Panc1 (cell line): ENCODE measurements at regions not wholly inside any gene's neighbourhood (a gene's known extent, or its start where the extent isn't known, plus 50 kb on each side); places are given as distances from the start of the nearest gene placed in this dataset.

Source experiments
- ATAC-seq: fragments of 200-7000 bp; cut with Tn5 transposase; 2 replicates; pipeline ENCODE4 v1.9.1; 2020; ENCODE audit warnings: mild to moderate bottlenecking, moderate library complexity
- BruUV-seq: library from RNA; stranded (reverse); fragments of 400-500 nt; replicated peaks from 2 replicates; lab custom pipeline; 2021; lab: Mats Ljungman, UMichigan
- CTCF ChIA-PET: fragments of 300-600 bp; sonication (Branson Sonifier 250); formaldehyde crosslinking; loops from one replicate; lab custom pipeline; 2022; ENCODE audit warnings: antibody characterized with exemption; lab: Charles Lee
- POLR2A ChIA-PET: fragments of 300-600 bp; sonication (Branson Sonifier 250); formaldehyde crosslinking; loops from one replicate; lab custom pipeline; 2022; ENCODE audit warnings: antibody characterized with exemption; lab: Charles Lee
- DNase-seq: peaks from one replicate; pipeline ENCODE4 v3.0.0-alpha.2; 2010; ENCODE audit warnings: low read depth, low spot score
- H3K27ac ChIP-seq: 2 replicates; pipeline ENCODE4 v1.5.1; 2011; ENCODE audit warnings: mild to moderate bottlenecking, low read length, inconsistent platforms
- H3K27me3 ChIP-seq: fragments of 200-500 bp; sonication (Bioruptor generic); 2 replicates; pipeline ENCODE4 v1.6.0; 2014; ENCODE audit warnings: low read length, inconsistent platforms; ENCODE audit not compliant: control insufficient read depth, insufficient read depth
- H3K36me3 ChIP-seq: fragments of 200-500 bp; sonication (Bioruptor generic); 2 replicates; pipeline ENCODE4 v1.5.1; 2014; ENCODE audit warnings: inconsistent platforms, mild to moderate bottlenecking, low read length, moderate library complexity; ENCODE audit not compliant: control insufficient read depth, insufficient read depth
- H3K4me1 ChIP-seq: 2 replicates; pipeline ENCODE4 v1.5.1; 2011; ENCODE audit warnings: inconsistent platforms, mild to moderate bottlenecking, low read length, moderate library complexity; ENCODE audit not compliant: control insufficient read depth, insufficient read depth
- H3K4me3 ChIP-seq, 2 experiments: 2 replicates each; pipeline ENCODE4 v1.5.1; 2011 to 2012; ENCODE audit warnings: low read depth in 2 of 2, low read length in 2 of 2, mild to moderate bottlenecking in 2 of 2, inconsistent platforms in 1 of 2, moderate library complexity in 1 of 2
- H3K9me3 ChIP-seq: fragments of 200-500 bp; sonication (Bioruptor generic); 2 replicates; pipeline ENCODE4 v1.5.1; 2014; ENCODE audit warnings: low read depth, mild to moderate bottlenecking, inconsistent platforms, low read length, moderate library complexity; ENCODE audit not compliant: control insufficient read depth, insufficient read depth
- POLR2AphosphoS5 ChIP-seq: IDR thresholded peaks from 2 replicates; pipeline ENCODE4 v1.6.1; 2012; ENCODE audit warnings: mild to moderate bottlenecking, low read depth, low read length, moderate library complexity
- SIN3A ChIP-seq: IDR thresholded peaks from 2 replicates; pipeline ENCODE4 v1.6.1; 2012; ENCODE audit warnings: low read depth, mild to moderate bottlenecking, low read length, moderate library complexity, borderline replicate concordance; ENCODE audit not compliant: insufficient read depth
- TCF7L2 ChIP-seq: IDR thresholded peaks from 2 replicates; pipeline ENCODE4 v1.6.1; 2011; ENCODE audit warnings: mild to moderate bottlenecking, low read depth, low read length, inconsistent platforms
- in situ Hi-C: cut with HindIII; loops from 2 replicates; pipeline ENCODE4 v1.10.0; 2016; ENCODE audit warnings: low sequenced_read_pairs, low pct_unique_long_range_greater_than_20kb
- intact Hi-C: fragments of 100-400 bp; cut with micrococcal nuclease; formaldehyde crosslinking; loops from one replicate; pipeline ENCODE4 v1.10.0; 2022; ENCODE audit not compliant: unreplicated experiment
- TF ChIP-seq, protein P1 (sequence below), 2 experiments: IDR thresholded peaks; 2 replicates each; pipeline ENCODE4 v1.6.1; 2011 to 2012; ENCODE audit warnings: low read depth in 2 of 2, control low read depth in 1 of 2, low read length in 1 of 2, mild to moderate bottlenecking in 1 of 2, moderate library complexity in 1 of 2; ENCODE audit not compliant: insufficient read depth in 1 of 2
- TF ChIP-seq, protein P2 (sequence below): fragments of 450-650 bp; IDR thresholded peaks from 2 replicates; pipeline ENCODE4 v1.5.1; 2017; ENCODE audit warnings: mild to moderate bottlenecking

DNA sequence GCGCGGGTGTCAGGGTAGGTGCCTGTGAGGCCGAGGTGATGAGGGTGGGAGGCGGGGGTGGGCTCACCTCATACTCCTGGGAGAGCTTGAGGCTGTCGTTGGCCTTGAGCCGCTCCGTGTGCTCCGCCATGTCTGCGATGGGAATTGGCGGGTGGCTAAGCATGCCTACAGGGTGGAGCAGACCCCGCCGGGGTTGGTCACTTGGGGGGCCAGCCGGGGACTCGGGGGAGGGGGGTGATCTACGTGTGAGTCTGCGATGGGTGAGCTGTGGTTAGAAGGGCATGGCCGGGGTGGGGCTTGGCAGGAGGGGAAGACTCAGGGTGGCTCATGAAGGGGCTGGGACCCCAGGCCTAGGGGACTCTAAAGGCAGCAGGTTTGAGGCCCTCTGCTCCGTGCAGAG, 125.2 kb downstream of the PTPRS start:
- Histone ChIP-seq H3K9me3 (no peaks in the 10 kb centered on the region), H3K27ac (no peak overlapping the region), H3K27me3 (no peaks in the 10 kb centered on the region), H3K36me3 (no peaks in the 10 kb centered on the region; the same call in 1 of the 2 replicates), H3K4me1 (no peaks in the 10 kb centered on the region), H3K4me3 (no peak overlapping the region)
- CTCF ChIA-PET = no interaction called here
- POLR2A ChIA-PET = no interaction called here
- TF ChIP-seq POLR2AphosphoS5 = no peak
- TF ChIP-seq, protein P1, sequence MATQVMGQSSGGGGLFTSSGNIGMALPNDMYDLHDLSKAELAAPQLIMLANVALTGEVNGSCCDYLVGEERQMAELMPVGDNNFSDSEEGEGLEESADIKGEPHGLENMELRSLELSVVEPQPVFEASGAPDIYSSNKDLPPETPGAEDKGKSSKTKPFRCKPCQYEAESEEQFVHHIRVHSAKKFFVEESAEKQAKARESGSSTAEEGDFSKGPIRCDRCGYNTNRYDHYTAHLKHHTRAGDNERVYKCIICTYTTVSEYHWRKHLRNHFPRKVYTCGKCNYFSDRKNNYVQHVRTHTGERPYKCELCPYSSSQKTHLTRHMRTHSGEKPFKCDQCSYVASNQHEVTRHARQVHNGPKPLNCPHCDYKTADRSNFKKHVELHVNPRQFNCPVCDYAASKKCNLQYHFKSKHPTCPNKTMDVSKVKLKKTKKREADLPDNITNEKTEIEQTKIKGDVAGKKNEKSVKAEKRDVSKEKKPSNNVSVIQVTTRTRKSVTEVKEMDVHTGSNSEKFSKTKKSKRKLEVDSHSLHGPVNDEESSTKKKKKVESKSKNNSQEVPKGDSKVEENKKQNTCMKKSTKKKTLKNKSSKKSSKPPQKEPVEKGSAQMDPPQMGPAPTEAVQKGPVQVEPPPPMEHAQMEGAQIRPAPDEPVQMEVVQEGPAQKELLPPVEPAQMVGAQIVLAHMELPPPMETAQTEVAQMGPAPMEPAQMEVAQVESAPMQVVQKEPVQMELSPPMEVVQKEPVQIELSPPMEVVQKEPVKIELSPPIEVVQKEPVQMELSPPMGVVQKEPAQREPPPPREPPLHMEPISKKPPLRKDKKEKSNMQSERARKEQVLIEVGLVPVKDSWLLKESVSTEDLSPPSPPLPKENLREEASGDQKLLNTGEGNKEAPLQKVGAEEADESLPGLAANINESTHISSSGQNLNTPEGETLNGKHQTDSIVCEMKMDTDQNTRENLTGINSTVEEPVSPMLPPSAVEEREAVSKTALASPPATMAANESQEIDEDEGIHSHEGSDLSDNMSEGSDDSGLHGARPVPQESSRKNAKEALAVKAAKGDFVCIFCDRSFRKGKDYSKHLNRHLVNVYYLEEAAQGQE (IDR thresholded peaks at IDR 0.05; ENCODE audit: insufficient read depth in 1 of 2, low read depth in 2 of 2, low read length in 1 of 2) = no peak
- TF ChIP-seq, protein P2, sequence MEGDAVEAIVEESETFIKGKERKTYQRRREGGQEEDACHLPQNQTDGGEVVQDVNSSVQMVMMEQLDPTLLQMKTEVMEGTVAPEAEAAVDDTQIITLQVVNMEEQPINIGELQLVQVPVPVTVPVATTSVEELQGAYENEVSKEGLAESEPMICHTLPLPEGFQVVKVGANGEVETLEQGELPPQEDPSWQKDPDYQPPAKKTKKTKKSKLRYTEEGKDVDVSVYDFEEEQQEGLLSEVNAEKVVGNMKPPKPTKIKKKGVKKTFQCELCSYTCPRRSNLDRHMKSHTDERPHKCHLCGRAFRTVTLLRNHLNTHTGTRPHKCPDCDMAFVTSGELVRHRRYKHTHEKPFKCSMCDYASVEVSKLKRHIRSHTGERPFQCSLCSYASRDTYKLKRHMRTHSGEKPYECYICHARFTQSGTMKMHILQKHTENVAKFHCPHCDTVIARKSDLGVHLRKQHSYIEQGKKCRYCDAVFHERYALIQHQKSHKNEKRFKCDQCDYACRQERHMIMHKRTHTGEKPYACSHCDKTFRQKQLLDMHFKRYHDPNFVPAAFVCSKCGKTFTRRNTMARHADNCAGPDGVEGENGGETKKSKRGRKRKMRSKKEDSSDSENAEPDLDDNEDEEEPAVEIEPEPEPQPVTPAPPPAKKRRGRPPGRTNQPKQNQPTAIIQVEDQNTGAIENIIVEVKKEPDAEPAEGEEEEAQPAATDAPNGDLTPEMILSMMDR = no peak
- TF ChIP-seq SIN3A = no peak
- TF ChIP-seq TCF7L2 = no peak
- DNase-seq (no peak), ATAC-seq (no peak)
- no TSS peak for BruUV-seq
- in situ Hi-C loops = no loop called here
- intact Hi-C loops = no loop called here

DNA sequence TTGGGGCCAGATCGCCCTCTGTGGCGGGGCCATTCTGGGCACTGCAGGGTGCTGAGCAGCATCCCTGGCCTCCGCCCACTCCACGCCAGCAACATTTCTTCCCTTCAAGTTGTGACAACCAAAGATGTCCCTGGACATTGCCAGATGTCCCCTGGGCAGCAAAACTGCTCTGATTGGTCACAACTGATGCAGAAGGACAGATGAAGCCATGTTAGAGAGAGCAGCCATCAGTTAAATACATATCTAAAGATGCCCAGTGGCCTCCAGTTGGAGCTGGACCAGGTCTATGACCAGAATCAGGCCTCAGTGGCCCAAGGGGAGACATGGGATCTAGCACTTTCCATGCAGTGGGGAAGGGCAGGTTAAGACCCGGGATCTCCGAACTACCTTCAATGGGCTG, 125.7 kb downstream of the PTPRS start:
- DNase-seq = no peak
- ChIA-PET CTCF (no interaction called here), POLR2A (no interaction called here)
- in situ Hi-C loops (no loop called here), intact Hi-C loops (no loop called here)
- no peaks in the 10 kb centered on the region; the same call in 1 of the 2 replicates for H3K36me3 ChIP-seq
- H3K4me1 ChIP-seq = no peaks in the 10 kb centered on the region
- ATAC-seq = no peak
- H3K9me3 ChIP-seq = no peaks in the 10 kb centered on the region
- H3K4me3 ChIP-seq = no peak overlapping the region
- H3K27ac ChIP-seq = no peak overlapping the region
- TF ChIP-seq SIN3A (no peak), POLR2AphosphoS5 (no peak), TCF7L2 (no peak)
- TF ChIP-seq, protein P2 = no peak
- TF ChIP-seq, protein P1 (IDR thresholded peaks at IDR 0.05; ENCODE audit: insufficient read depth in 1 of 2, low read depth in 2 of 2, low read length in 1 of 2) = no peak
- H3K27me3 ChIP-seq = no peaks in the 10 kb centered on the region
- BruUV-seq = no TSS peak
